ENCODE measurements at regions not wholly inside any gene's neighbourhood (a gene's known extent, or its start where the extent isn't known, plus 50 kb on each side); places are given as distances from the start of the nearest gene placed in this dataset.

DNA sequence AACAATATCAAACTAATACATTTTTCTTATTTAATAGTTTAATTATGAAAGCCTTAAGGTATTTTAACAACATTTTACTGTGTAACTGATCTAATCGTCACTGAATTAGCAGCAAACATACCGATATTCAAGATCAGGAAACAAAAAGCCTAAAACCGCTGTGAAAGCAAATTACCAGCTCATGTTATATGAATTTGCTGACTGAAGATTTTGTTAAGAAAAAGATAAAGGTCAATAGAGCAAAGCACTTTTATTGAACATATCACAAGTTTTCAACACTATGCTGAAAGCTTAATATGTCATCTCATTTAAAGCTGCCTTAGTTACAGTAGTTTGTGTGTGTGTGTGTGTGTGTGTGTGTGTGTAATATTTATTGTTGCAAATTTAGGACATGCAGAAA lies 1634.9 kb upstream of the NUDT12 start:
- no peak for TF ChIP-seq EZH2phosphoT487 (IDR thresholded peaks at IDR 0.05; ENCODE audit: low read depth)
- TF ChIP-seq, protein P1, sequence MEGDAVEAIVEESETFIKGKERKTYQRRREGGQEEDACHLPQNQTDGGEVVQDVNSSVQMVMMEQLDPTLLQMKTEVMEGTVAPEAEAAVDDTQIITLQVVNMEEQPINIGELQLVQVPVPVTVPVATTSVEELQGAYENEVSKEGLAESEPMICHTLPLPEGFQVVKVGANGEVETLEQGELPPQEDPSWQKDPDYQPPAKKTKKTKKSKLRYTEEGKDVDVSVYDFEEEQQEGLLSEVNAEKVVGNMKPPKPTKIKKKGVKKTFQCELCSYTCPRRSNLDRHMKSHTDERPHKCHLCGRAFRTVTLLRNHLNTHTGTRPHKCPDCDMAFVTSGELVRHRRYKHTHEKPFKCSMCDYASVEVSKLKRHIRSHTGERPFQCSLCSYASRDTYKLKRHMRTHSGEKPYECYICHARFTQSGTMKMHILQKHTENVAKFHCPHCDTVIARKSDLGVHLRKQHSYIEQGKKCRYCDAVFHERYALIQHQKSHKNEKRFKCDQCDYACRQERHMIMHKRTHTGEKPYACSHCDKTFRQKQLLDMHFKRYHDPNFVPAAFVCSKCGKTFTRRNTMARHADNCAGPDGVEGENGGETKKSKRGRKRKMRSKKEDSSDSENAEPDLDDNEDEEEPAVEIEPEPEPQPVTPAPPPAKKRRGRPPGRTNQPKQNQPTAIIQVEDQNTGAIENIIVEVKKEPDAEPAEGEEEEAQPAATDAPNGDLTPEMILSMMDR (IDR thresholded peaks at IDR 0.05; ENCODE audit: low read depth, low read length), result no peak
- Histone ChIP-seq H3K36me3 (replicated peaks; ENCODE audit: low read depth, low read length) (no peaks in the 10 kb centered on the region), H3K4me2 (ENCODE audit: low read length) (no peak overlapping the region), H3K27me3 (ENCODE audit: low read depth, low read length) (no peaks in the 10 kb centered on the region), H3K79me2 (ENCODE audit: low read length) (no peaks in the 10 kb centered on the region), H2AFZ (ENCODE audit: low read depth, low read length) (no peak overlapping the region), H4K20me1 (ENCODE audit: insufficient read depth, low read length) (no peaks in the 10 kb centered on the region), H3K9me3 (ENCODE audit: insufficient read depth, low read length) (no peaks in the 10 kb centered on the region), H3K27ac (ENCODE audit: low read length) (no peak overlapping the region), H3K4me1 (ENCODE audit: low read length) (no peaks in the 10 kb centered on the region), H3K4me3 (ENCODE audit: low read length) (no peak overlapping the region), H3K9ac (ENCODE audit: low read length) (no peak overlapping the region)

DNA sequence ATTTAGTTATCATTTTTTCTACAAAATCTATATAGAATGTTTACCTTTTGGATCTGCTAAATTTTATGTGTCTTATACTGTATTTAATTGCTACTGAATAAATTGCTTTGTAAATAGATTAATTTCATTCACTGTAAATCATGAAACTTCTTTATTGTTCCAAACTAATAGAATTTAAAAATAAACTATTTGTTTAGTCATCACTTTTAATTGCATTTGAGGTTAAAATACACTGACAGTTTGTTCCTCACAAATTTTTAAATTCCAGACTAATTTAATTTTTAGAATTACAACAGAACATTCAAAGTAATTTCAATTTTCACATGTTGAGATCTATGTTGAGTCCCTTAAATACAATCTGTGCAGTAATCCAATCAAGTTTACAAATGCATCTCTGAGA lies 1633.2 kb upstream of the NUDT12 start:
- Histone ChIP-seq H3K27me3 (ENCODE audit: low read depth, low read length) (no peaks in the 10 kb centered on the region), H4K20me1 (ENCODE audit: insufficient read depth, low read length) (no peaks in the 10 kb centered on the region), H3K9me3 (ENCODE audit: insufficient read depth, low read length) (no peaks in the 10 kb centered on the region), H2AFZ (ENCODE audit: low read depth, low read length) (no peak overlapping the region), H3K4me1 (ENCODE audit: low read length) (no peaks in the 10 kb centered on the region), H3K79me2 (ENCODE audit: low read length) (no peaks in the 10 kb centered on the region), H3K36me3 (replicated peaks; ENCODE audit: low read depth, low read length) (no peaks in the 10 kb centered on the region), H3K27ac (ENCODE audit: low read length) (no peak overlapping the region), H3K4me3 (ENCODE audit: low read length) (no peak overlapping the region), H3K9ac (ENCODE audit: low read length) (no peak overlapping the region), H3K4me2 (ENCODE audit: low read length) (no peak overlapping the region)
- TF ChIP-seq, protein P1 (IDR thresholded peaks at IDR 0.05; ENCODE audit: low read depth, low read length), result no peak

DNA sequence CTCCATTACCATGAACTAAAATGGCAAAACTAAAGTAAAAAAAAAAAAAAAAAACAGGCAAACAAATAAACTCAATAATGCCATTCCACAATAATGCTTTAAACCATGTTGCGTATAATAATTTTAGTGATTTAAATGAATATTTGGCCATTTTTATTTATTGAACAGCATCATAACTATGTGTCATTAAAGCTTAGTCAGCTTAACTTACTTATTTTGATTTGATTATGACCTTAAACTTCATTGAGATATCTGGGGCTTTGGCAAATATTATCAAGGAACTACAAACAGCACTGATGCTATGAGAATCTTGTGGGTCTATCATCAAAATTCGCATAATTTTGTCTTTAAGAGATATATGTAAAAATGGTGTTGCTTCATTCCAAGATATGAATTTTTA lies 1610.3 kb upstream of the NUDT12 start:
- Histone ChIP-seq H3K9me3 (ENCODE audit: insufficient read depth, low read length) (no peaks in the 10 kb centered on the region), H3K4me3 (ENCODE audit: low read length) (no peak overlapping the region), H3K27ac (ENCODE audit: low read length) (no peak overlapping the region), H3K4me2 (ENCODE audit: low read length) (no peak overlapping the region), H4K20me1 (ENCODE audit: insufficient read depth, low read length) (no peaks in the 10 kb centered on the region), H3K36me3 (replicated peaks; ENCODE audit: low read depth, low read length) (no peaks in the 10 kb centered on the region), H3K9ac (ENCODE audit: low read length) (no peak overlapping the region), H3K79me2 (ENCODE audit: low read length) (no peaks in the 10 kb centered on the region), H3K27me3 (ENCODE audit: low read depth, low read length) (no peaks in the 10 kb centered on the region), H3K4me1 (ENCODE audit: low read length) (no peaks in the 10 kb centered on the region), H2AFZ (ENCODE audit: low read depth, low read length) (no peak overlapping the region)
- no peak for TF ChIP-seq EZH2phosphoT487 (IDR thresholded peaks at IDR 0.05; ENCODE audit: low read depth)
- TF ChIP-seq, protein P1 (IDR thresholded peaks at IDR 0.05; ENCODE audit: low read depth, low read length), result no peak

DNA sequence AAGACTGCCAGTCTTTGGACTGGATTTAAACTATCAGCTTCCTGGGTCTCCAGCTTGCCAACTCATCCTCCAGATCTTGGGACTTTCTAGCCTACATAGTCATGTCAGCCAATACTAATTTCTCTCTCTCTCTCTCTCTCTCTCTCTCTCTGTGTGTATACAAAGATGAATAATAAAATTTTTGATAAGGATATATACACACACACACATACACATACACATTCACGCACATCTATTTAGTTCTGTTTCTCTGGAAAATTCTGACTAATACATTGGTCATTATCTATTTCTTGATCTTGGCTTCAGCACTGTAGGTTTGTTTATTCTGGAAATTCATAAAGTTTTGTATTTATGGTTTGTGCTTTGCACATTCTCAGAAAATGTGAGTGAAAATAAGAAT lies 1606.2 kb upstream of the NUDT12 start:
- H3K27me3 ChIP-seq (ENCODE audit: low read depth, low read length), result no peaks in the 10 kb centered on the region
- TF ChIP-seq, protein P1 (IDR thresholded peaks at IDR 0.05; ENCODE audit: low read depth, low read length), result no peak
- no peak for TF ChIP-seq EZH2phosphoT487 (IDR thresholded peaks at IDR 0.05; ENCODE audit: low read depth)
- no peaks in the 10 kb centered on the region for H3K79me2 ChIP-seq (ENCODE audit: low read length)
- no peaks in the 10 kb centered on the region for H3K4me1 ChIP-seq (ENCODE audit: low read length)
- H3K4me2 ChIP-seq (ENCODE audit: low read length), result no peak overlapping the region
- H3K9me3 ChIP-seq (ENCODE audit: insufficient read depth, low read length), result no peaks in the 10 kb centered on the region
- H3K4me3 ChIP-seq (ENCODE audit: low read length), result no peak overlapping the region
- no peak overlapping the region for H3K27ac ChIP-seq (ENCODE audit: low read length)
- H4K20me1 ChIP-seq (ENCODE audit: insufficient read depth, low read length), result no peaks in the 10 kb centered on the region
- no peaks in the 10 kb centered on the region for H3K36me3 ChIP-seq (replicated peaks; ENCODE audit: low read depth, low read length)
- H2AFZ ChIP-seq (ENCODE audit: low read depth, low read length), result no peak overlapping the region
- no peak overlapping the region for H3K9ac ChIP-seq (ENCODE audit: low read length)
